Spinal cord (tissue), 9 donors: ENCODE measurements at regions not wholly inside any gene's neighbourhood (a gene's known extent, or its start where the extent isn't known, plus 50 kb on each side); places are given as distances from the start of the nearest gene placed in this dataset.

Experiments
- DNase-seq, 6 donors: peaks; one replicate each; pipeline versions ENCODE4 v3.0.0 to v3.0.0-alpha.2; 2013 to 2015; ENCODE audit warnings: low spot score in 6 of 6, low read depth in 4 of 6
- H3K27ac ChIP-seq: one replicate; pipeline ENCODE4 v1.5.1; 2013; ENCODE audit warnings: low read depth, low read length, control low read depth
- H3K27me3 ChIP-seq: one replicate; pipeline ENCODE4 v1.6.1; 2013; ENCODE audit warnings: low read length; ENCODE audit not compliant: control insufficient read depth, insufficient read depth
- H3K36me3 ChIP-seq: one replicate; pipeline ENCODE4 v1.6.1; 2013; ENCODE audit warnings: low read length; ENCODE audit not compliant: control insufficient read depth, insufficient read depth
- H3K4me1 ChIP-seq: one replicate; pipeline ENCODE4 v1.6.1; 2013; ENCODE audit warnings: low read length; ENCODE audit not compliant: control insufficient read depth, insufficient read depth
- H3K4me3 ChIP-seq: one replicate; pipeline ENCODE4 v1.5.1; 2013; ENCODE audit warnings: low read depth, low read length, control low read depth
- H3K9me3 ChIP-seq: one replicate; pipeline ENCODE4 v1.6.1; 2013; ENCODE audit warnings: low read length; ENCODE audit not compliant: control insufficient read depth, insufficient read depth
- WGBS: methylation state at CpG from one replicate; pipeline ENCODE4 v1.1.5; 2013; ENCODE audit warnings: missing lambda C conversion rate; ENCODE audit not compliant: insufficient coverage; 5-methylcytosine and 5-hydroxymethylcytosine counted together
- donor health status: healthy.

GRCh38 chr4:136873555-136873954, 658.7 kb downstream of the PCDH18 start:
- no peak overlapping the region for H3K27ac ChIP-seq
- H3K36me3 ChIP-seq: no peaks in the 10 kb centered on the region
- no peaks in the 10 kb centered on the region for H3K27me3 ChIP-seq
- H3K9me3 ChIP-seq: peaks cover 1% of the 10 kb centered on the region
- WGBS: no CpG with 5 or more reads among the region's 1 CpG
- DNase-seq: peak in 1 of 6 donors; percentile 27
- H3K4me1 ChIP-seq: no peaks in the 10 kb centered on the region
- H3K4me3 ChIP-seq: no peak overlapping the region

GRCh38 chr4:136867465-136867864, 664.8 kb downstream of the PCDH18 start:
- 94% methylated on average over 7 of the region's 10 CpGs for WGBS
- no peaks in the 10 kb centered on the region for H3K36me3 ChIP-seq
- DNase-seq: no peak
- no peaks in the 10 kb centered on the region for H3K4me1 ChIP-seq
- H3K27me3 ChIP-seq: no peaks in the 10 kb centered on the region
- H3K27ac ChIP-seq: no peak overlapping the region
- H3K4me3 ChIP-seq: no peak overlapping the region
- no peaks in the 10 kb centered on the region for H3K9me3 ChIP-seq

GRCh38 chr4:136865526-136865925, 666.8 kb downstream of the PCDH18 start:
- Histone ChIP-seq H3K4me1 (no peaks in the 10 kb centered on the region), H3K27ac (no peak overlapping the region), H3K36me3 (no peaks in the 10 kb centered on the region), H3K9me3 (no peaks in the 10 kb centered on the region), H3K4me3 (no peak overlapping the region), H3K27me3 (no peaks in the 10 kb centered on the region)
- peak in 1 of 6 donors; percentile 59 for DNase-seq
- WGBS: 66% methylated on average over 2 of the region's 2 CpGs

- no peaks in the 10 kb centered on the region for H3K36me3 ChIP-seq
- DNase-seq: peak; percentile 65 to 97 (median 81)
- H3K9me3 ChIP-seq: no peaks in the 10 kb centered on the region
- H3K4me1 ChIP-seq: no peaks in the 10 kb centered on the region
- no peak overlapping the region for H3K27ac ChIP-seq
- no CpG with 5 or more reads among the region's 2 CpGs for WGBS
- no peaks in the 10 kb centered on the region for H3K27me3 ChIP-seq
- no peak overlapping the region for H3K4me3 ChIP-seq
Observed at GRCh38 chr4:136864604-136865185, 667.6 kb downstream of the PCDH18 start.

GRCh38 chr4:136863756-136864155, 668.5 kb downstream of the PCDH18 start:
- Histone ChIP-seq H3K27ac (no peak overlapping the region), H3K27me3 (no peaks in the 10 kb centered on the region), H3K4me3 (no peak overlapping the region), H3K36me3 (no peaks in the 10 kb centered on the region), H3K9me3 (no peaks in the 10 kb centered on the region), H3K4me1 (no peaks in the 10 kb centered on the region)
- WGBS: no CpG with 5 or more reads among the region's 1 CpG
- no peak for DNase-seq

GRCh38 chr4:136862653-136863052, 669.6 kb downstream of the PCDH18 start:
- Histone ChIP-seq H3K27ac (no peak overlapping the region), H3K4me3 (no peak overlapping the region), H3K36me3 (no peaks in the 10 kb centered on the region), H3K4me1 (no peaks in the 10 kb centered on the region), H3K27me3 (no peaks in the 10 kb centered on the region), H3K9me3 (no peaks in the 10 kb centered on the region)
- WGBS: no CpG with 5 or more reads among the region's 3 CpGs
- no peak for DNase-seq

GRCh38 chr4:136861091-136861490, 671.2 kb downstream of the PCDH18 start:
- H3K4me3 ChIP-seq: no peak overlapping the region
- H3K9me3 ChIP-seq: no peaks in the 10 kb centered on the region
- WGBS: no CpG with 5 or more reads among the region's 2 CpGs
- no peaks in the 10 kb centered on the region for H3K36me3 ChIP-seq
- no peak for DNase-seq
- no peaks in the 10 kb centered on the region for H3K4me1 ChIP-seq
- no peak overlapping the region for H3K27ac ChIP-seq
- H3K27me3 ChIP-seq: no peaks in the 10 kb centered on the region

- no peaks in the 10 kb centered on the region for H3K36me3 ChIP-seq
- no peaks in the 10 kb centered on the region for H3K4me1 ChIP-seq
- no peak overlapping the region for H3K4me3 ChIP-seq
- no peak for DNase-seq
- H3K27me3 ChIP-seq: no peaks in the 10 kb centered on the region
- peaks cover 5% of the 10 kb centered on the region for H3K9me3 ChIP-seq
- no peak overlapping the region for H3K27ac ChIP-seq
Observed at GRCh38 chr4:136858903-136859302, 673.4 kb downstream of the PCDH18 start.

- no peak for DNase-seq
- no CpG with 5 or more reads among the region's 1 CpG for WGBS
- H3K27me3 ChIP-seq: no peaks in the 10 kb centered on the region
- no peaks in the 10 kb centered on the region for H3K4me1 ChIP-seq
- no peak overlapping the region for H3K27ac ChIP-seq
- H3K36me3 ChIP-seq: no peaks in the 10 kb centered on the region
- no peak overlapping the region for H3K4me3 ChIP-seq
- peaks cover 5% of the 10 kb centered on the region for H3K9me3 ChIP-seq
Observed at GRCh38 chr4:136855886-136856285, 676.4 kb downstream of the PCDH18 start.

- no peak overlapping the region for H3K27ac ChIP-seq
- no CpG with 5 or more reads among the region's 2 CpGs for WGBS
- no peaks in the 10 kb centered on the region for H3K27me3 ChIP-seq
- no peak overlapping the region for H3K4me3 ChIP-seq
- no peaks in the 10 kb centered on the region for H3K4me1 ChIP-seq
- H3K36me3 ChIP-seq: no peaks in the 10 kb centered on the region
- peak in 2 of 6 donors; percentile 10 to 72 for DNase-seq
- H3K9me3 ChIP-seq: peaks cover 5% of the 10 kb centered on the region
Observed at GRCh38 chr4:136850446-136850845, 681.8 kb downstream of the PCDH18 start.
